CD4-positive, alpha-beta T cell treated with Interleukin-4 for 4 hours (primary cell): ENCODE measurements at regions not wholly inside any gene's neighbourhood (a gene's known extent, or its start where the extent isn't known, plus 50 kb on each side); places are given as distances from the start of the nearest gene placed in this dataset.

Experiments
- DNase-seq: peaks from one replicate; pipeline ENCODE4 v3.0.0-alpha.2; 2020

- no peak for DNase-seq
Observed at GRCh38 chr1:218728898-218729565, 383.9 kb downstream of the TGFB2 start.

GRCh38 chr1:218735436-218736032 is 390.4 kb downstream of the TGFB2 start:
- no peak for DNase-seq

- no peak for DNase-seq
Observed at GRCh38 chr1:218739426-218739825, 394.3 kb downstream of the TGFB2 start.

GRCh38 chr1:218741852-218742251 is 396.7 kb downstream of the TGFB2 start:
- DNase-seq, result no peak

GRCh38 chr1:218742467-218743262 is 397.5 kb downstream of the TGFB2 start:
- DNase-seq, result no peak

- DNase-seq, result no peak
Observed at GRCh38 chr1:218743861-218744505, 398.8 kb downstream of the TGFB2 start.

GRCh38 chr1:218748071-218748470 is 402.9 kb downstream of the TGFB2 start:
- DNase-seq, result no peak

GRCh38 chr1:218750216-218750970 is 405.3 kb downstream of the TGFB2 start:
- DNase-seq, result no peak

- DNase-seq, result no peak
Observed at GRCh38 chr1:218751208-218751948, 406.2 kb downstream of the TGFB2 start.

GRCh38 chr1:218752126-218752525 is 407.0 kb downstream of the TGFB2 start:
- DNase-seq, result no peak

- no peak for DNase-seq
Observed at GRCh38 chr1:218754477-218754876, 409.3 kb downstream of the TGFB2 start.

- no peak for DNase-seq
Observed at GRCh38 chr1:218755128-218755527, 410.0 kb downstream of the TGFB2 start.

- no peak for DNase-seq
Observed at GRCh38 chr1:218759795-218760194, 413.9 kb upstream of the LYPLAL1 start.

GRCh38 chr1:218760601-218761570 is 412.8 kb upstream of the LYPLAL1 start:
- DNase-seq, result no peak

- no peak for DNase-seq
Observed at GRCh38 chr1:218763538-218763937, 410.1 kb upstream of the LYPLAL1 start.

- no peak for DNase-seq
Observed at GRCh38 chr1:218765753-218766152, 407.9 kb upstream of the LYPLAL1 start.

GRCh38 chr1:218771931-218772330 is 401.7 kb upstream of the LYPLAL1 start:
- DNase-seq, result no peak

- DNase-seq, result no peak
Observed at GRCh38 chr1:218772575-218772974, 401.1 kb upstream of the LYPLAL1 start.

GRCh38 chr1:218775501-218776021 is 398.1 kb upstream of the LYPLAL1 start:
- DNase-seq, result no peak
